ENCODE measurements at regions not wholly inside any gene's neighbourhood (a gene's known extent, or its start where the extent isn't known, plus 50 kb on each side); places are given as distances from the start of the nearest gene placed in this dataset.

DNA sequence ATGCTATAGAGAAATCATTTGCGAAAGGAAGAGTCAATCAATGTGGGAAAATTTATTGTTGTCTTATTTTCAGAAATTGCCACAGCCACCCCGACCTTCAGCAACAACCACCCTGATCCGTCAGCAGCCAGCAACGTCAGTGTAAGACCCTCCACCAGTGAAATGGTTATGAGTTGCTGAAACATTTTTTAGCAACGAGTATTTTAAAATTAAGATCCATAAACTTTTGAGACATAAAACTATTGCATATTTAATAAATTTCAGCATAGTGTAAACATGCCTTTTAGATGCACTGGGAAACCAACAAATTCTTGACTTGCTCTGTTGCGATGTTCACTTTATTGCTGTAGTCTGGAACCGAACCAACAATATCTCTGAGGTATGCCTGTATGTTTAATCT, 887.9 kb downstream of the DCDC2C start:
- Histone ChIP-seq H3K79me2 (ENCODE audit: control insufficient read depth, insufficient read depth, low read length) (no peaks in the 10 kb centered on the region), H3K9ac (ENCODE audit: control insufficient read depth, insufficient read depth, low read length) (no peak overlapping the region), H4K20me1 (ENCODE audit: control insufficient read depth, insufficient read depth) (no peaks in the 10 kb centered on the region), H3K4me1 (ENCODE audit: control insufficient read depth, insufficient read depth, low read length) (no peaks in the 10 kb centered on the region), H2AFZ (ENCODE audit: control insufficient read depth, low read depth, low read length) (no peak overlapping the region), H3K27me3 (replicated peaks in 1 of 2; ENCODE audit: control insufficient read depth in 2 of 2, insufficient read depth in 2 of 2, low read length in 1 of 2) (no peaks in the 10 kb centered on the region), H3K9me3 (replicated peaks; ENCODE audit: control insufficient read depth, insufficient read depth, low read length) (no peaks in the 10 kb centered on the region), H3K4me2 (ENCODE audit: control insufficient read depth, insufficient read depth) (no peak overlapping the region), H3K36me3 (ENCODE audit: control insufficient read depth in 2 of 2, insufficient read depth in 2 of 2, low read length in 1 of 2) (no peaks in the 10 kb centered on the region), H3K27ac (ENCODE audit: control insufficient read depth, insufficient read depth) (no peak overlapping the region), H3K4me3 (no peak overlapping the region)
- POLR2A ChIA-PET, result no interaction called here
- DNase-seq (ENCODE audit: low read depth, low spot score) (no peak), FAIRE-seq (no peak), ATAC-seq (no peak)
- TF ChIP-seq, protein P1, sequence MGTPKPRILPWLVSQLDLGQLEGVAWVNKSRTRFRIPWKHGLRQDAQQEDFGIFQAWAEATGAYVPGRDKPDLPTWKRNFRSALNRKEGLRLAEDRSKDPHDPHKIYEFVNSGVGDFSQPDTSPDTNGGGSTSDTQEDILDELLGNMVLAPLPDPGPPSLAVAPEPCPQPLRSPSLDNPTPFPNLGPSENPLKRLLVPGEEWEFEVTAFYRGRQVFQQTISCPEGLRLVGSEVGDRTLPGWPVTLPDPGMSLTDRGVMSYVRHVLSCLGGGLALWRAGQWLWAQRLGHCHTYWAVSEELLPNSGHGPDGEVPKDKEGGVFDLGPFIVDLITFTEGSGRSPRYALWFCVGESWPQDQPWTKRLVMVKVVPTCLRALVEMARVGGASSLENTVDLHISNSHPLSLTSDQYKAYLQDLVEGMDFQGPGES (IDR thresholded peaks at IDR 0.05), result no peak
- TF ChIP-seq BACH1 (IDR thresholded peaks at IDR 0.05; ENCODE audit: borderline replicate concordance) (no peak), HDAC6 (IDR thresholded peaks at IDR 0.05; ENCODE audit: unreplicated experiment) (no peak), ZNF384 (IDR thresholded peaks at IDR 0.05; ENCODE audit: borderline replicate concordance, low read depth, low read length) (no peak), ZNF24 (IDR thresholded peaks at IDR 0.05) (no peak), SMARCA5 (IDR thresholded peaks at IDR 0.05) (no peak), MTA3 (IDR thresholded peaks at IDR 0.05; ENCODE audit: borderline replicate concordance, low read length) (no peak), CBX5 (IDR thresholded peaks at IDR 0.05; ENCODE audit: low read depth) (no peak)
- TF ChIP-seq, protein P2, sequence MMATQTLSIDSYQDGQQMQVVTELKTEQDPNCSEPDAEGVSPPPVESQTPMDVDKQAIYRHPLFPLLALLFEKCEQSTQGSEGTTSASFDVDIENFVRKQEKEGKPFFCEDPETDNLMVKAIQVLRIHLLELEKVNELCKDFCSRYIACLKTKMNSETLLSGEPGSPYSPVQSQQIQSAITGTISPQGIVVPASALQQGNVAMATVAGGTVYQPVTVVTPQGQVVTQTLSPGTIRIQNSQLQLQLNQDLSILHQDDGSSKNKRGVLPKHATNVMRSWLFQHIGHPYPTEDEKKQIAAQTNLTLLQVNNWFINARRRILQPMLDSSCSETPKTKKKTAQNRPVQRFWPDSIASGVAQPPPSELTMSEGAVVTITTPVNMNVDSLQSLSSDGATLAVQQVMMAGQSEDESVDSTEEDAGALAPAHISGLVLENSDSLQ (IDR thresholded peaks at IDR 0.05), result no peak
- TF ChIP-seq, protein P3, sequence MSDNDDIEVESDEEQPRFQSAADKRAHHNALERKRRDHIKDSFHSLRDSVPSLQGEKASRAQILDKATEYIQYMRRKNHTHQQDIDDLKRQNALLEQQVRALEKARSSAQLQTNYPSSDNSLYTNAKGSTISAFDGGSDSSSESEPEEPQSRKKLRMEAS (IDR thresholded peaks at IDR 0.05; ENCODE audit: low read depth, low read length), result no peak
- RAD21 ChIA-PET (ENCODE audit: unreplicated experiment), result no interaction called here
- in situ Hi-C loops (cut with MboI) (no loop called here), intact Hi-C loops (cut with micrococcal nuclease; ENCODE audit: unreplicated experiment) (no loop called here)
- CTCF ChIA-PET, result no interaction called here
- WGBS (ENCODE audit: insufficient coverage, insufficient replicate concordance, low lambda C conversion rate, missing lambda C conversion rate), result 12% methylated on average over 7 of the region's 7 CpGs
- no TSS peak for BruUV-seq (replicated peaks)
- SMC1A ChIA-PET (ENCODE audit: uncharacterized antibody, unreplicated experiment), result no interaction called here

Measured in GM12878 (cell line).